HepG2 (cell line): ENCODE measurements at regions not wholly inside any gene's neighbourhood (a gene's known extent, or its start where the extent isn't known, plus 50 kb on each side); places are given as distances from the start of the nearest gene placed in this dataset.

ENCODE experiments used
- ATAC-seq: fragments of 200-7000 bp; cut with Tn5 transposase; 3 replicates; pipeline ENCODE4 v1.9.1; 2020; ENCODE audit warnings: mild to moderate bottlenecking, moderate library complexity
- BruUV-seq: library from RNA; stranded (reverse); fragments of 400-500 nt; replicated peaks from 2 replicates; lab custom pipeline; 2021; lab: Mats Ljungman, UMichigan
- CTCF ChIA-PET: fragments of 300-600 bp; formaldehyde crosslinking; extraction: SDS; loops from one replicate; lab custom pipeline; 2021; ENCODE audit warnings: low total read pairs, inconsistent platforms, low intra/inter-chr PET ratio; lab: Yijun Ruan, JAX
- POLR2A ChIA-PET: fragments of 350-600 bp; sonication (Branson Sonifier 250); formaldehyde crosslinking; loops from one replicate; lab custom pipeline; 2020; ENCODE audit warnings: antibody characterized with exemption, inconsistent platforms; lab: Yijun Ruan, JAX
- DNase-seq: peaks from one replicate; pipeline ENCODE4 v3.0.0-alpha.2; 2015; ENCODE audit warnings: low spot score
- FAIRE-seq: peaks from 3 replicates; lab custom pipeline; 2011; peaks lifted over from hg19 to GRCh38; lab: Jason Lieb, UNC
- H2AFZ ChIP-seq: one replicate; pipeline ENCODE4 v1.6.1; 2011; ENCODE audit warnings: low read length, inconsistent platforms
- H3K27ac ChIP-seq: fragments of 300-600 bp; 3 replicates; pipeline ENCODE4 v1.8.0; 2011; ENCODE audit warnings: mixed run types, mild to moderate bottlenecking, mixed read lengths, low read length, inconsistent platforms; ENCODE audit not compliant: insufficient read depth; ENCODE audit errors: extremely low read length
- H3K27me3 ChIP-seq, 2 experiments: fragments of 200-600 bp in 1 of 2; 2 replicates in 1 of 2; 3 replicates in 1 of 2; pipeline versions ENCODE4 v1.6.0 to v1.8.0; 2011; ENCODE audit warnings: low read length in 2 of 2, mild to moderate bottlenecking in 2 of 2, moderate library complexity in 2 of 2, inconsistent platforms in 1 of 2; ENCODE audit not compliant: insufficient read depth in 2 of 2, control insufficient read depth in 1 of 2
- H3K36me3 ChIP-seq, 2 experiments: fragments of 200-600 bp in 1 of 2; replicated peaks in 1 of 2; 2 replicates in 1 of 2; 3 replicates in 1 of 2; pipeline versions ENCODE4 v1.5.1 to v1.8.0; 2011; ENCODE audit warnings: low read length in 2 of 2, inconsistent platforms in 1 of 2; ENCODE audit not compliant: insufficient read depth in 2 of 2, control insufficient read depth in 1 of 2
- H3K4me1 ChIP-seq: 2 replicates; pipeline ENCODE4 v1.5.1; 2012; ENCODE audit warnings: low read length, inconsistent platforms; ENCODE audit not compliant: insufficient read depth
- H3K4me2 ChIP-seq: 2 replicates; pipeline ENCODE4 v1.6.0; 2011; ENCODE audit warnings: low read depth, low read length, inconsistent platforms
- H3K4me3 ChIP-seq, 3 experiments: fragments of 200-600 bp in 1 of 3; sonication (generic), shearing (Covaris generic) in 1 of 3; replicated peaks in 1 of 3; 2 replicates each; pipeline ENCODE4 v1.5.1; 2011 to 2016; ENCODE audit warnings: low read length in 3 of 3, inconsistent platforms in 2 of 3, low read depth in 2 of 3, mild to moderate bottlenecking in 2 of 3, control low read depth in 1 of 3, mixed read lengths in 1 of 3; ENCODE audit not compliant: insufficient read depth in 1 of 3
- H3K79me2 ChIP-seq: one replicate; pipeline ENCODE4 v1.6.1; 2011; ENCODE audit warnings: low read length, inconsistent platforms; ENCODE audit not compliant: insufficient read depth
- H3K9ac ChIP-seq: 2 replicates; pipeline ENCODE4 v1.6.0; 2011; ENCODE audit warnings: mild to moderate bottlenecking, low read depth, low read length, inconsistent platforms; ENCODE audit not compliant: insufficient read depth
- H3K9me3 ChIP-seq: 2 replicates; pipeline ENCODE4 v1.5.1; 2012; ENCODE audit warnings: mild to moderate bottlenecking, low read length
- H4K20me1 ChIP-seq: 2 replicates; pipeline ENCODE4 v1.6.0; 2011; ENCODE audit warnings: inconsistent platforms, mild to moderate bottlenecking, low read length, moderate library complexity; ENCODE audit not compliant: insufficient read depth
- AKNA ChIP-seq: sonication (generic); formaldehyde crosslinking; IDR thresholded peaks from 2 replicates; pipeline ENCODE4 v1.4.0; 2020; ENCODE audit warnings: missing genetic modification reagents, borderline replicate concordance
- BRD4 ChIP-seq: sonication (generic); formaldehyde crosslinking; IDR thresholded peaks from 2 replicates; pipeline ENCODE4 v1.4.0; 2020; ENCODE audit warnings: missing genetic modification reagents
- NAIF1 ChIP-seq: sonication (generic); formaldehyde crosslinking; IDR thresholded peaks from 2 replicates; pipeline ENCODE4 v1.5.0; 2020; ENCODE audit warnings: mild to moderate bottlenecking, missing genetic modification reagents, borderline replicate concordance
- SCMH1 ChIP-seq: sonication (generic); formaldehyde crosslinking; IDR thresholded peaks from 2 replicates; pipeline ENCODE4 v1.9.0; 2021; ENCODE audit warnings: missing genetic modification reagents, mild to moderate bottlenecking, borderline replicate concordance
- SIN3A ChIP-seq: IDR thresholded peaks from 2 replicates; pipeline ENCODE4 v1.6.1; 2011; ENCODE audit warnings: low read depth, mild to moderate bottlenecking, control low read depth, low read length, borderline replicate concordance
- SP4 ChIP-seq: sonication (generic); formaldehyde crosslinking; IDR thresholded peaks from 2 replicates; pipeline ENCODE4 v1.8.1; 2023; ENCODE audit warnings: mild to moderate bottlenecking, missing genetic modification reagents
- ZBTB42 ChIP-seq: sonication (generic); formaldehyde crosslinking; IDR thresholded peaks from 2 replicates; pipeline ENCODE4 v1.5.0; 2020; ENCODE audit warnings: mild to moderate bottlenecking, missing genetic modification reagents
- ZFP1 ChIP-seq: IDR thresholded peaks from 2 replicates; pipeline ENCODE4 v1.6.1; 2016
- ZNF333 ChIP-seq: sonication (generic); formaldehyde crosslinking; IDR thresholded peaks from 2 replicates; pipeline ENCODE4 v1.4.0; 2020; ENCODE audit warnings: mild to moderate bottlenecking, missing genetic modification reagents, borderline replicate concordance
- ZNF530 ChIP-seq: sonication (generic); formaldehyde crosslinking; IDR thresholded peaks from 2 replicates; pipeline ENCODE4 v1.5.0; 2020; ENCODE audit warnings: low read depth, mild to moderate bottlenecking, missing genetic modification reagents
- ZNF660 ChIP-seq: sonication (generic); formaldehyde crosslinking; IDR thresholded peaks from 2 replicates; pipeline ENCODE4 v1.5.1; 2020; ENCODE audit warnings: mild to moderate bottlenecking, low read depth, missing genetic modification reagents, borderline replicate concordance
- ZNF691 ChIP-seq: sonication (generic); formaldehyde crosslinking; IDR thresholded peaks from 2 replicates; pipeline ENCODE4 v1.4.0; 2020; ENCODE audit warnings: missing genetic modification reagents, low read depth, mild to moderate bottlenecking, borderline replicate concordance
- ZNF777 ChIP-seq: sonication (generic); formaldehyde crosslinking; IDR thresholded peaks from 2 replicates; pipeline ENCODE4 v1.4.0; 2020; ENCODE audit warnings: missing genetic modification reagents
- WGBS: methylation state at CpG from one replicate; pipeline ENCODE4 v1.1.6; 2017; ENCODE audit warnings: low lambda C conversion rate; 5-methylcytosine and 5-hydroxymethylcytosine counted together
- in situ Hi-C: cut with HindIII; loops from 2 replicates; pipeline ENCODE4 v1.10.0; 2017; ENCODE audit warnings: low pct_unique_long_range_greater_than_20kb; ENCODE audit not compliant: extremely low pct_ligation_motif_present
- intact Hi-C: fragments of 100-400 bp; cut with micrococcal nuclease; formaldehyde crosslinking; loops from one replicate; pipeline ENCODE4 v1.10.0; 2022; ENCODE audit not compliant: unreplicated experiment

DNA sequence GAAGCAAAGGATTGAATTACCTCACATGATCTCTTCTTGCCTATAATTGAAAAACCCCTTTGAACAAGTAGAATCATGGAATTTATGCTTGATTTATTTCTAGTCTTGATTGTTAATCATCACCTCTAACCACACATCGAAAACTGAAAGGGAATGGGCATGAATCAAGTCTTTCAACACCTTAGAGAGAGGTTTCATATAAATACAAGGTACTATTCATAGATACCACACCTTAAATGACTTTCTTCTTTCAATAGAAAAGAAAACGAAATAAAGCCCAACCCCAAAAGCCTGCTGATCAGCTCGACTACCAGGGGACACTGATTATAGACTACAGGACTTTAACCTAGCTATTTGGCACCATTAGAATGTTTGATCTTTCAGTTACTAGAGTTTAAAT is 128.6 kb upstream of the PTPRZ1 start:
- BruUV-seq = no TSS peak
- Histone ChIP-seq H3K36me3 (no peaks in the 10 kb centered on the region), H3K27ac (no peak overlapping the region), H2AFZ (no peak overlapping the region), H3K4me1 (peaks cover 9% of the 10 kb centered on the region; the same call in 1 of the 2 replicates), H3K4me2 (no peak overlapping the region), H3K27me3 (no peaks in the 10 kb centered on the region; a peak in 1 of 5 replicates), H4K20me1 (no peaks in the 10 kb centered on the region), H3K4me3 (no peak overlapping the region), H3K79me2 (no peaks in the 10 kb centered on the region), H3K9me3 (no peaks in the 10 kb centered on the region), H3K9ac (no peak overlapping the region)
- no peak for FAIRE-seq
- ATAC-seq = no peak
- in situ Hi-C loops (no loop called here), intact Hi-C loops (no loop called here)
- no peak for TF ChIP-seq BRD4 (CRISPR knock-in tag)
- WGBS = 2% methylated on average over 3 of the region's 3 CpGs
- ChIA-PET CTCF (no interaction called here), POLR2A (no interaction called here)
- DNase-seq = no peak

GRCh38 chr7:121741896-121742295 is 131.1 kb upstream of the PTPRZ1 start:
- H3K79me2 ChIP-seq = no peaks in the 10 kb centered on the region
- H3K4me3 ChIP-seq = no peak overlapping the region
- no peaks in the 10 kb centered on the region for H3K9me3 ChIP-seq
- no peaks in the 10 kb centered on the region for H4K20me1 ChIP-seq
- in situ Hi-C loops (no loop called here), intact Hi-C loops (no loop called here)
- no peak for ATAC-seq
- no peak for DNase-seq
- no peak overlapping the region for H2AFZ ChIP-seq
- H3K4me1 ChIP-seq = peaks cover 9% of the 10 kb centered on the region; the same call in 1 of the 2 replicates
- no peak overlapping the region for H3K9ac ChIP-seq
- ChIA-PET POLR2A (no interaction called here), CTCF (no interaction called here)
- H3K27ac ChIP-seq = no peak overlapping the region
- H3K4me2 ChIP-seq = no peak overlapping the region
- no peaks in the 10 kb centered on the region for H3K36me3 ChIP-seq
- no TSS peak for BruUV-seq
- no peak for FAIRE-seq
- H3K27me3 ChIP-seq = no peaks in the 10 kb centered on the region; a peak in 1 of 5 replicates
- TF ChIP-seq ZNF530 (CRISPR knock-in tag) = no peak
- TF ChIP-seq ZNF333 (CRISPR knock-in tag) = no peak
- TF ChIP-seq AKNA = no peak
- TF ChIP-seq ZNF660 = no peak
- TF ChIP-seq ZFP1 (CRISPR knock-in tag) = no peak
- TF ChIP-seq ZNF777 (CRISPR knock-in tag) = no peak
- no peak for TF ChIP-seq SP4
- TF ChIP-seq SCMH1 = no peak
- TF ChIP-seq ZBTB42 (CRISPR knock-in tag) = no peak
- no peak for TF ChIP-seq ZNF691 (CRISPR knock-in tag)
- no peak for TF ChIP-seq SIN3A
- no peak for TF ChIP-seq NAIF1 (CRISPR knock-in tag)
